GM12878 (cell line): ENCODE measurements at regions not wholly inside any gene's neighbourhood (a gene's known extent, or its start where the extent isn't known, plus 50 kb on each side); places are given as distances from the start of the nearest gene placed in this dataset.

Experiments used
- ATAC-seq: fragments of 200-7000 bp; cut with Tn5 transposase; 3 replicates; pipeline ENCODE4 v1.9.1; 2020; ENCODE audit warnings: mild to moderate bottlenecking, moderate library complexity
- BruUV-seq: library from RNA; stranded (reverse); fragments of 400-500 nt; replicated peaks from 2 replicates; lab custom pipeline; 2021; lab: Mats Ljungman, UMichigan
- CTCF ChIA-PET: fragments of 300-600 bp; sonication (Branson Sonifier 250); formaldehyde crosslinking; extraction: SDS; loops from one replicate; lab custom pipeline; 2021; ENCODE audit warnings: inconsistent platforms; lab: Yijun Ruan, JAX
- POLR2A ChIA-PET: fragments of 350-600 bp; formaldehyde crosslinking; extraction: SDS; loops from one replicate; lab custom pipeline; 2021; ENCODE audit warnings: inconsistent platforms; lab: Charles Lee
- RAD21 ChIA-PET: fragments of 300-600 bp; sonication (Branson Sonifier 250); formaldehyde crosslinking; loops from one replicate; lab custom pipeline; 2023; ENCODE audit warnings: antibody characterized with exemption; ENCODE audit not compliant: unreplicated experiment; lab: Charles Lee
- SMC1A ChIA-PET: fragments of 300-600 bp; sonication (Branson Sonifier 250); formaldehyde crosslinking; loops from one replicate; lab custom pipeline; 2023; ENCODE audit not compliant: unreplicated experiment, uncharacterized antibody; lab: Charles Lee
- DNase-seq: peaks from one replicate; pipeline ENCODE4 v3.0.0-alpha.2; 2011; ENCODE audit warnings: low read depth, low spot score
- FAIRE-seq: peaks from 3 replicates; lab custom pipeline; 2011; peaks lifted over from hg19 to GRCh38; lab: Jason Lieb, UNC
- H2AFZ ChIP-seq: 2 replicates; pipeline ENCODE4 v1.6.0; 2011; ENCODE audit warnings: low read depth, low read length, control low read depth; ENCODE audit not compliant: control insufficient read depth
- H3K27ac ChIP-seq: 2 replicates; pipeline ENCODE4 v1.5.1; 2011; ENCODE audit warnings: control low read depth; ENCODE audit not compliant: control insufficient read depth, insufficient read depth
- H3K27me3 ChIP-seq, 2 experiments: replicated peaks in 1 of 2; 2 replicates each; pipeline versions ENCODE4 v1.6.0 to v1.6.1; 2011; ENCODE audit warnings: low read length in 1 of 2; ENCODE audit not compliant: control insufficient read depth in 2 of 2, insufficient read depth in 2 of 2
- H3K36me3 ChIP-seq, 2 experiments: 2 replicates each; pipeline ENCODE4 v1.5.1; 2011; ENCODE audit warnings: low read length in 1 of 2; ENCODE audit not compliant: control insufficient read depth in 2 of 2, insufficient read depth in 2 of 2
- H3K4me1 ChIP-seq: 2 replicates; pipeline ENCODE4 v1.6.1; 2011; ENCODE audit warnings: mild to moderate bottlenecking, low read length, moderate library complexity, mixed read lengths; ENCODE audit not compliant: control insufficient read depth, insufficient read depth
- H3K4me2 ChIP-seq: 2 replicates; pipeline ENCODE4 v1.6.0; 2011; ENCODE audit warnings: control low read depth; ENCODE audit not compliant: control insufficient read depth, insufficient read depth
- H3K4me3 ChIP-seq: fragments of 200-600 bp; sonication (generic); 2 replicates; pipeline ENCODE4 v1.5.1; 2016
- H3K79me2 ChIP-seq: 2 replicates; pipeline ENCODE4 v1.6.0; 2011; ENCODE audit warnings: low read length; ENCODE audit not compliant: control insufficient read depth, insufficient read depth
- H3K9ac ChIP-seq: 2 replicates; pipeline ENCODE4 v1.8.0; 2011; ENCODE audit warnings: low read length, control low read depth, mixed read lengths; ENCODE audit not compliant: control insufficient read depth, insufficient read depth
- H3K9me3 ChIP-seq: replicated peaks from 3 replicates; pipeline ENCODE4 v1.5.1; 2011; ENCODE audit warnings: mild to moderate bottlenecking, low read length; ENCODE audit not compliant: control insufficient read depth, insufficient read depth
- H4K20me1 ChIP-seq: 2 replicates; pipeline ENCODE4 v1.6.0; 2011; ENCODE audit not compliant: control insufficient read depth, insufficient read depth
- ETV6 ChIP-seq, 2 experiments: fragments of 450-650 bp in 1 of 2; IDR thresholded peaks in 1 of 2; conservative IDR thresholded peaks in 1 of 2; 2 replicates each; pipeline ENCODE4 v1.6.1; 2014; ENCODE audit warnings: antibody characterized with exemption in 1 of 2, borderline replicate concordance in 1 of 2, low read depth in 1 of 2, mild to moderate bottlenecking in 1 of 2, moderate library complexity in 1 of 2
- EZH2 ChIP-seq: IDR thresholded peaks from 2 replicates; pipeline ENCODE4 v1.6.1; 2012; ENCODE audit warnings: low read depth, mild to moderate bottlenecking, control low read depth, inconsistent platforms, low read length, borderline replicate concordance; ENCODE audit not compliant: control insufficient read depth
- FOS ChIP-seq: IDR thresholded peaks from 3 replicates; pipeline ENCODE4 v1.6.1; 2011; ENCODE audit warnings: borderline replicate concordance; ENCODE audit not compliant: insufficient read length; ENCODE audit errors: extremely low read depth
- IKZF2 ChIP-seq, 2 experiments: fragments of 450-650 bp; IDR thresholded peaks; 2 replicates each; pipeline ENCODE4 v1.6.1; 2017; ENCODE audit warnings: mild to moderate bottlenecking in 2 of 2, moderate library complexity in 2 of 2
- KAT2A ChIP-seq: conservative IDR thresholded peaks from 2 replicates; pipeline ENCODE4 v1.6.1; 2011; ENCODE audit warnings: low read depth, low read length; ENCODE audit not compliant: control insufficient read depth
- MAX ChIP-seq: IDR thresholded peaks from 2 replicates; pipeline ENCODE4 v1.6.1; 2012; ENCODE audit warnings: low read depth, low read length, improper control_type of control experiment
- SMC3 ChIP-seq: IDR thresholded peaks from 2 replicates; pipeline ENCODE4 v1.6.1; 2011; ENCODE audit warnings: low read length, improper control_type of control experiment, borderline replicate concordance
- WRNIP1 ChIP-seq: IDR thresholded peaks from 2 replicates; pipeline ENCODE4 v1.6.1; 2011; ENCODE audit warnings: low read depth, low read length, improper control_type of control experiment, borderline replicate concordance
- ZBTB4 ChIP-seq: fragments of 450-650 bp; formaldehyde crosslinking; IDR thresholded peaks from 2 replicates; pipeline ENCODE4 v1.4.0; 2022; ENCODE audit warnings: mild to moderate bottlenecking, moderate library complexity
- WGBS: methylation state at CpG from one replicate; pipeline ENCODE4 v1.1.6; 2016; ENCODE audit warnings: low lambda C conversion rate; ENCODE audit not compliant: insufficient replicate concordance, insufficient coverage; ENCODE audit errors: missing lambda C conversion rate; 5-methylcytosine and 5-hydroxymethylcytosine counted together
- in situ Hi-C: fragments of 300-500 bp; cut with MboI; formaldehyde crosslinking; loops from 9 replicates; pipeline ENCODE4 v1.14.3; 2018; ENCODE audit warnings: mixed read lengths
- intact Hi-C: fragments of 100-400 bp; cut with micrococcal nuclease; formaldehyde crosslinking; loops from one replicate; pipeline ENCODE4 v1.14.2; 2022; ENCODE audit not compliant: unreplicated experiment
- TF ChIP-seq, protein P1 (sequence below): fragments of 450-650 bp; IDR thresholded peaks from 2 replicates; pipeline ENCODE4 v1.6.1; 2018; ENCODE audit warnings: mild to moderate bottlenecking, low read depth, moderate library complexity; ENCODE audit not compliant: partially characterized antibody
- TF ChIP-seq, protein P2 (sequence below): fragments of 450-650 bp; IDR thresholded peaks from 2 replicates; pipeline ENCODE4 v1.6.1; 2017; ENCODE audit warnings: mild to moderate bottlenecking
- TF ChIP-seq, protein P3 (sequence below): IDR thresholded peaks from 2 replicates; pipeline ENCODE4 v1.6.1; 2011; ENCODE audit warnings: borderline replicate concordance, low read depth, mild to moderate bottlenecking, moderate library complexity, mixed read lengths, low read length; ENCODE audit not compliant: insufficient read depth; ENCODE audit errors: extremely low read length
- TF ChIP-seq, protein P4 (sequence below): IDR thresholded peaks from 2 replicates; pipeline ENCODE4 v1.6.1; 2011; ENCODE audit warnings: mild to moderate bottlenecking, low read depth, low read length, moderate library complexity; ENCODE audit not compliant: insufficient replicate concordance

GRCh38 chr20:24283186-24283585 is 186.2 kb upstream of the SYNDIG1 start:
- H3K27me3 ChIP-seq = no peaks in the 10 kb centered on the region
- H3K4me2 ChIP-seq = no peak overlapping the region
- no peaks in the 10 kb centered on the region for H3K4me1 ChIP-seq
- SMC1A ChIA-PET = no interaction called here
- H4K20me1 ChIP-seq = no peaks in the 10 kb centered on the region
- H3K79me2 ChIP-seq = no peaks in the 10 kb centered on the region
- no peaks in the 10 kb centered on the region for H3K36me3 ChIP-seq
- H3K9ac ChIP-seq = no peak overlapping the region
- no peak for DNase-seq
- intact Hi-C loops (no loop called here), in situ Hi-C loops (no loop called here)
- no TSS peak for BruUV-seq
- no peak for ATAC-seq
- CTCF ChIA-PET = no interaction called here
- WGBS = 25% methylated on average over 5 of the region's 5 CpGs
- POLR2A ChIA-PET = no interaction called here
- RAD21 ChIA-PET = no interaction called here
- FAIRE-seq = no peak
- H3K4me3 ChIP-seq = no peak overlapping the region
- H2AFZ ChIP-seq = no peak overlapping the region
- no peak overlapping the region for H3K27ac ChIP-seq
- no peaks in the 10 kb centered on the region for H3K9me3 ChIP-seq
- TF ChIP-seq IKZF2 (IDR thresholded peaks at IDR 0.05) (no peak), WRNIP1 (no peak), EZH2 (no peak), SMC3 (no peak), KAT2A (no peak), FOS (no peak), ETV6 (conservative IDR thresholded peaks at IDR 0.05 in 1 of 2, IDR thresholded peaks at IDR 0.05 in 1 of 2; ENCODE audit: borderline replicate concordance in 1 of 2, low read depth in 1 of 2) (no peak), MAX (no peak), ZBTB4 (CRISPR knock-in tag) (no peak)
- TF ChIP-seq, protein P1, sequence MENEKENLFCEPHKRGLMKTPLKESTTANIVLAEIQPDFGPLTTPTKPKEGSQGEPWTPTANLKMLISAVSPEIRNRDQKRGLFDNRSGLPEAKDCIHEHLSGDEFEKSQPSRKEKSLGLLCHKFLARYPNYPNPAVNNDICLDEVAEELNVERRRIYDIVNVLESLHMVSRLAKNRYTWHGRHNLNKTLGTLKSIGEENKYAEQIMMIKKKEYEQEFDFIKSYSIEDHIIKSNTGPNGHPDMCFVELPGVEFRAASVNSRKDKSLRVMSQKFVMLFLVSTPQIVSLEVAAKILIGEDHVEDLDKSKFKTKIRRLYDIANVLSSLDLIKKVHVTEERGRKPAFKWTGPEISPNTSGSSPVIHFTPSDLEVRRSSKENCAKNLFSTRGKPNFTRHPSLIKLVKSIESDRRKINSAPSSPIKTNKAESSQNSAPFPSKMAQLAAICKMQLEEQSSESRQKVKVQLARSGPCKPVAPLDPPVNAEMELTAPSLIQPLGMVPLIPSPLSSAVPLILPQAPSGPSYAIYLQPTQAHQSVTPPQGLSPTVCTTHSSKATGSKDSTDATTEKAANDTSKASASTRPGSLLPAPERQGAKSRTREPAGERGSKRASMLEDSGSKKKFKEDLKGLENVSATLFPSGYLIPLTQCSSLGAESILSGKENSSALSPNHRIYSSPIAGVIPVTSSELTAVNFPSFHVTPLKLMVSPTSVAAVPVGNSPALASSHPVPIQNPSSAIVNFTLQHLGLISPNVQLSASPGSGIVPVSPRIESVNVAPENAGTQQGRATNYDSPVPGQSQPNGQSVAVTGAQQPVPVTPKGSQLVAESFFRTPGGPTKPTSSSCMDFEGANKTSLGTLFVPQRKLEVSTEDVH = no peak
- TF ChIP-seq, protein P2, sequence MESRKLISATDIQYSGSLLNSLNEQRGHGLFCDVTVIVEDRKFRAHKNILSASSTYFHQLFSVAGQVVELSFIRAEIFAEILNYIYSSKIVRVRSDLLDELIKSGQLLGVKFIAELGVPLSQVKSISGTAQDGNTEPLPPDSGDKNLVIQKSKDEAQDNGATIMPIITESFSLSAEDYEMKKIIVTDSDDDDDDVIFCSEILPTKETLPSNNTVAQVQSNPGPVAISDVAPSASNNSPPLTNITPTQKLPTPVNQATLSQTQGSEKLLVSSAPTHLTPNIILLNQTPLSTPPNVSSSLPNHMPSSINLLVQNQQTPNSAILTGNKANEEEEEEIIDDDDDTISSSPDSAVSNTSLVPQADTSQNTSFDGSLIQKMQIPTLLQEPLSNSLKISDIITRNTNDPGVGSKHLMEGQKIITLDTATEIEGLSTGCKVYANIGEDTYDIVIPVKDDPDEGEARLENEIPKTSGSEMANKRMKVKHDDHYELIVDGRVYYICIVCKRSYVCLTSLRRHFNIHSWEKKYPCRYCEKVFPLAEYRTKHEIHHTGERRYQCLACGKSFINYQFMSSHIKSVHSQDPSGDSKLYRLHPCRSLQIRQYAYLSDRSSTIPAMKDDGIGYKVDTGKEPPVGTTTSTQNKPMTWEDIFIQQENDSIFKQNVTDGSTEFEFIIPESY = no peak
- TF ChIP-seq, protein P3, sequence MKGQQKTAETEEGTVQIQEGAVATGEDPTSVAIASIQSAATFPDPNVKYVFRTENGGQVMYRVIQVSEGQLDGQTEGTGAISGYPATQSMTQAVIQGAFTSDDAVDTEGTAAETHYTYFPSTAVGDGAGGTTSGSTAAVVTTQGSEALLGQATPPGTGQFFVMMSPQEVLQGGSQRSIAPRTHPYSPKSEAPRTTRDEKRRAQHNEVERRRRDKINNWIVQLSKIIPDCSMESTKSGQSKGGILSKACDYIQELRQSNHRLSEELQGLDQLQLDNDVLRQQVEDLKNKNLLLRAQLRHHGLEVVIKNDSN = no peak
- TF ChIP-seq, protein P4, sequence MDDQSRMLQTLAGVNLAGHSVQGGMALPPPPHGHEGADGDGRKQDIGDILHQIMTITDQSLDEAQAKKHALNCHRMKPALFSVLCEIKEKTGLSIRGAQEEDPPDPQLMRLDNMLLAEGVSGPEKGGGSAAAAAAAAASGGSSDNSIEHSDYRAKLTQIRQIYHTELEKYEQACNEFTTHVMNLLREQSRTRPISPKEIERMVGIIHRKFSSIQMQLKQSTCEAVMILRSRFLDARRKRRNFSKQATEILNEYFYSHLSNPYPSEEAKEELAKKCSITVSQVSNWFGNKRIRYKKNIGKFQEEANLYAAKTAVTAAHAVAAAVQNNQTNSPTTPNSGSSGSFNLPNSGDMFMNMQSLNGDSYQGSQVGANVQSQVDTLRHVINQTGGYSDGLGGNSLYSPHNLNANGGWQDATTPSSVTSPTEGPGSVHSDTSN = no peak
